ENCODE measurements at regions not wholly inside any gene's neighbourhood (a gene's known extent, or its start where the extent isn't known, plus 50 kb on each side); places are given as distances from the start of the nearest gene placed in this dataset.

GRCh38 chr12:107365703-107366102, 272.4 kb upstream of the CRY1 start:
- Histone ChIP-seq H3K4me3 (ENCODE audit: low read depth in 1 of 2, low read length in 2 of 2) (no peak overlapping the region), H3K9me3 (ENCODE audit: control insufficient read depth in 2 of 2, insufficient read depth in 1 of 2, low read depth in 1 of 2, low read length in 1 of 2) (no peaks in the 10 kb centered on the region), H3K36me3 (ENCODE audit: control insufficient read depth in 2 of 2, insufficient read depth in 2 of 2, low read length in 1 of 2) (no peaks in the 10 kb centered on the region), H3K27me3 (ENCODE audit: control insufficient read depth in 1 of 2, insufficient read depth in 2 of 2, low read length in 2 of 2) (no peaks in the 10 kb centered on the region), H3K4me1 (ENCODE audit: control insufficient read depth in 2 of 2, insufficient read depth in 2 of 2, low read length in 1 of 2) (peaks cover 4 to 8% of the 10 kb centered on the region in 2 donors), H3K27ac (ENCODE audit: low read depth in 2 of 2, low read length in 1 of 2) (no peak overlapping the region)
- 80 to 83% methylated on average over 3 of the region's 3 CpGs for WGBS, 2 donors

- Histone ChIP-seq H3K27me3 (ENCODE audit: control insufficient read depth in 1 of 2, insufficient read depth in 2 of 2, low read length in 2 of 2) (no peaks in the 10 kb centered on the region), H3K4me3 (ENCODE audit: low read depth in 1 of 2, low read length in 2 of 2) (no peak overlapping the region), H3K9me3 (ENCODE audit: control insufficient read depth in 2 of 2, insufficient read depth in 1 of 2, low read depth in 1 of 2, low read length in 1 of 2) (no peaks in the 10 kb centered on the region), H3K4me1 (ENCODE audit: control insufficient read depth in 2 of 2, insufficient read depth in 2 of 2, low read length in 1 of 2) (peaks cover 4 to 10% of the 10 kb centered on the region in 2 donors), H3K27ac (ENCODE audit: low read depth in 2 of 2, low read length in 1 of 2) (no peak overlapping the region), H3K36me3 (ENCODE audit: control insufficient read depth in 2 of 2, insufficient read depth in 2 of 2, low read length in 1 of 2) (no peaks in the 10 kb centered on the region)
- WGBS, 2 donors = 87 to 91% methylated on average over 2 of the region's 2 CpGs
These were observed 273.0 kb upstream of the CRY1 start for GRCh38 chr12:107366322-107366721.

GRCh38 chr12:107368586-107368985, 275.2 kb upstream of the CRY1 start:
- no peaks in the 10 kb centered on the region for H3K36me3 ChIP-seq (ENCODE audit: control insufficient read depth in 2 of 2, insufficient read depth in 2 of 2, low read length in 1 of 2)
- WGBS, 2 donors = 69 to 72% methylated on average over 5 of the region's 5 CpGs
- H3K4me3 ChIP-seq (ENCODE audit: low read depth in 1 of 2, low read length in 2 of 2) = no peak overlapping the region
- no peak overlapping the region for H3K27ac ChIP-seq (ENCODE audit: low read depth in 2 of 2, low read length in 1 of 2)
- peaks cover 4 to 22% of the 10 kb centered on the region in 2 donors for H3K4me1 ChIP-seq (ENCODE audit: control insufficient read depth in 2 of 2, insufficient read depth in 2 of 2, low read length in 1 of 2)
- no peaks in the 10 kb centered on the region for H3K9me3 ChIP-seq (ENCODE audit: control insufficient read depth in 2 of 2, insufficient read depth in 1 of 2, low read depth in 1 of 2, low read length in 1 of 2)
- H3K27me3 ChIP-seq (ENCODE audit: control insufficient read depth in 1 of 2, insufficient read depth in 2 of 2, low read length in 2 of 2) = no peaks in the 10 kb centered on the region

- no peaks in the 10 kb centered on the region for H3K36me3 ChIP-seq (ENCODE audit: control insufficient read depth in 2 of 2, insufficient read depth in 2 of 2, low read length in 1 of 2)
- H3K27ac ChIP-seq (ENCODE audit: low read depth in 2 of 2, low read length in 1 of 2) = no peak overlapping the region
- H3K27me3 ChIP-seq (ENCODE audit: control insufficient read depth in 1 of 2, insufficient read depth in 2 of 2, low read length in 2 of 2) = no peaks in the 10 kb centered on the region
- no peak overlapping the region for H3K4me3 ChIP-seq (ENCODE audit: low read depth in 1 of 2, low read length in 2 of 2)
- no peaks in the 10 kb centered on the region for H3K9me3 ChIP-seq (ENCODE audit: control insufficient read depth in 2 of 2, insufficient read depth in 1 of 2, low read depth in 1 of 2, low read length in 1 of 2)
- peaks cover 4 to 26% of the 10 kb centered on the region in 2 donors for H3K4me1 ChIP-seq (ENCODE audit: control insufficient read depth in 2 of 2, insufficient read depth in 2 of 2, low read length in 1 of 2)
- 51 to 62% methylated on average over 2 of the region's 2 CpGs for WGBS, 2 donors
These were observed 275.7 kb upstream of the CRY1 start for GRCh38 chr12:107369006-107369405.

GRCh38 chr12:107369679-107370078, 276.3 kb upstream of the CRY1 start:
- no peak overlapping the region for H3K4me3 ChIP-seq (ENCODE audit: low read depth in 1 of 2, low read length in 2 of 2)

GRCh38 chr12:107372229-107372658, 278.9 kb upstream of the CRY1 start:
- whole genome bisulfite sequencing, 2 donors = 35 to 45% methylated on average over 5 of the region's 5 CpGs
- H3K9me3 ChIP-seq (ENCODE audit: control insufficient read depth in 2 of 2, insufficient read depth in 1 of 2, low read depth in 1 of 2, low read length in 1 of 2) = no peaks in the 10 kb centered on the region
- H3K36me3 ChIP-seq (ENCODE audit: control insufficient read depth in 2 of 2, insufficient read depth in 2 of 2, low read length in 1 of 2) = no peaks in the 10 kb centered on the region
- H3K27ac ChIP-seq (ENCODE audit: low read depth in 2 of 2, low read length in 1 of 2) = peak overlapping the region; percentile 23 to 70
- H3K4me3 ChIP-seq (ENCODE audit: low read depth in 1 of 2, low read length in 2 of 2) = no peak overlapping the region
- H3K4me1 ChIP-seq (ENCODE audit: control insufficient read depth in 2 of 2, insufficient read depth in 2 of 2, low read length in 1 of 2) = peaks cover 5 to 23% of the 10 kb centered on the region in 2 donors
- no peaks in the 10 kb centered on the region for H3K27me3 ChIP-seq (ENCODE audit: control insufficient read depth in 1 of 2, insufficient read depth in 2 of 2, low read length in 2 of 2)

More at GRCh38 chr12:107369679-107370078, 276.3 kb upstream of the CRY1 start:
- peaks cover 4 to 26% of the 10 kb centered on the region in 2 donors for H3K4me1 ChIP-seq (ENCODE audit: control insufficient read depth in 2 of 2, insufficient read depth in 2 of 2, low read length in 1 of 2)
- WGBS, 2 donors = 79 to 83% methylated on average over 4 of the region's 4 CpGs
- no peaks in the 10 kb centered on the region for H3K27me3 ChIP-seq (ENCODE audit: control insufficient read depth in 1 of 2, insufficient read depth in 2 of 2, low read length in 2 of 2)
- H3K27ac ChIP-seq (ENCODE audit: low read depth in 2 of 2, low read length in 1 of 2) = no peak overlapping the region
- no peaks in the 10 kb centered on the region for H3K36me3 ChIP-seq (ENCODE audit: control insufficient read depth in 2 of 2, insufficient read depth in 2 of 2, low read length in 1 of 2)
- no peaks in the 10 kb centered on the region for H3K9me3 ChIP-seq (ENCODE audit: control insufficient read depth in 2 of 2, insufficient read depth in 1 of 2, low read depth in 1 of 2, low read length in 1 of 2)

GRCh38 chr12:107373238-107373809, 280.0 kb upstream of the CRY1 start:
- no peaks in the 10 kb centered on the region for H3K9me3 ChIP-seq (ENCODE audit: control insufficient read depth in 2 of 2, insufficient read depth in 1 of 2, low read depth in 1 of 2, low read length in 1 of 2)
- WGBS, 2 donors = 83 to 87% methylated on average over 3 of the region's 3 CpGs
- no peak overlapping the region for H3K4me3 ChIP-seq (ENCODE audit: low read depth in 1 of 2, low read length in 2 of 2)
- peaks cover 5 to 28% of the 10 kb centered on the region in 2 donors for H3K4me1 ChIP-seq (ENCODE audit: control insufficient read depth in 2 of 2, insufficient read depth in 2 of 2, low read length in 1 of 2)
- no peaks in the 10 kb centered on the region for H3K36me3 ChIP-seq (ENCODE audit: control insufficient read depth in 2 of 2, insufficient read depth in 2 of 2, low read length in 1 of 2)
- H3K27me3 ChIP-seq (ENCODE audit: control insufficient read depth in 1 of 2, insufficient read depth in 2 of 2, low read length in 2 of 2) = no peaks in the 10 kb centered on the region
- peak overlapping the region in 1 of 2 donors; percentile 48 for H3K27ac ChIP-seq (ENCODE audit: low read depth in 2 of 2, low read length in 1 of 2)

- H3K4me3 ChIP-seq (ENCODE audit: low read depth in 1 of 2, low read length in 2 of 2) = no peak overlapping the region
- peak overlapping the region in 1 of 2 donors; percentile 24 for H3K27ac ChIP-seq (ENCODE audit: low read depth in 2 of 2, low read length in 1 of 2)
- no peaks in the 10 kb centered on the region for H3K27me3 ChIP-seq (ENCODE audit: control insufficient read depth in 1 of 2, insufficient read depth in 2 of 2, low read length in 2 of 2)
- no peaks in the 10 kb centered on the region for H3K9me3 ChIP-seq (ENCODE audit: control insufficient read depth in 2 of 2, insufficient read depth in 1 of 2, low read depth in 1 of 2, low read length in 1 of 2)
- peaks cover 5 to 31% of the 10 kb centered on the region in 2 donors for H3K4me1 ChIP-seq (ENCODE audit: control insufficient read depth in 2 of 2, insufficient read depth in 2 of 2, low read length in 1 of 2)
- H3K36me3 ChIP-seq (ENCODE audit: control insufficient read depth in 2 of 2, insufficient read depth in 2 of 2, low read length in 1 of 2) = no peaks in the 10 kb centered on the region
- WGBS, 2 donors = 49 to 52% methylated on average over 10 of the region's 10 CpGs
These were observed 281.0 kb upstream of the CRY1 start for GRCh38 chr12:107374161-107374840.

- Histone ChIP-seq H3K27me3 (ENCODE audit: control insufficient read depth in 1 of 2, insufficient read depth in 2 of 2, low read length in 2 of 2) (no peaks in the 10 kb centered on the region), H3K4me3 (ENCODE audit: low read depth in 1 of 2, low read length in 2 of 2) (no peak overlapping the region), H3K27ac (ENCODE audit: low read depth in 2 of 2, low read length in 1 of 2) (no peak overlapping the region), H3K36me3 (ENCODE audit: control insufficient read depth in 2 of 2, insufficient read depth in 2 of 2, low read length in 1 of 2) (no peaks in the 10 kb centered on the region), H3K4me1 (ENCODE audit: control insufficient read depth in 2 of 2, insufficient read depth in 2 of 2, low read length in 1 of 2) (peaks cover 3 to 30% of the 10 kb centered on the region in 2 donors), H3K9me3 (ENCODE audit: control insufficient read depth in 2 of 2, insufficient read depth in 1 of 2, low read depth in 1 of 2, low read length in 1 of 2) (no peaks in the 10 kb centered on the region)
- WGBS, 2 donors = 95 to 96% methylated on average over 8 of the region's 8 CpGs
These were observed 281.9 kb upstream of the CRY1 start for GRCh38 chr12:107375231-107375630.
